ENCODE measurements at regions not wholly inside any gene's neighbourhood (a gene's known extent, or its start where the extent isn't known, plus 50 kb on each side); places are given as distances from the start of the nearest gene placed in this dataset.
"Not testable (repeated sequence)": the region's sequence is repeated elsewhere in the genome, so short reads cannot be mapped to it uniquely, and the experiment has no call there.

DNA sequence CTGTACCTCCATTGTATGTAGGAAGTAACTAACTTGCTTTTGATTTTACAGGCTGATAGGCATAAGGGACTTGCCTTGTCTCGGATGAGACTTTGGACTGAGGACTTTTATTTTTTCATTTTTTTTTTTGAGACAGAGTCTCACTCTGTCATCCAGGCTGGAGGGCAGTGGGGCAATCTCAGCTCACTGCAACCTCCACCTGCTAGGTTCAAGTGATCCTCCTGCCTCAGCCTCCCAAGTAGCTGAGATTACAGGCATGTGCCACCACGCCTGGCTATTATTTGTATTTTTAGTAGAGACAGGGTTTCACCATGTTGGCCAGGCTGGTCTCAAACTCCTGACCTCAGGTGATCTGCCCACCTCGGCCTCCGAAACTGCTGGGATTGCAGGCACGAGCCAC lies 80.2 kb upstream of the SYN3 start:
- TF ChIP-seq CTCF (IDR thresholded peaks at IDR 0.05; ENCODE audit: low read depth, low read length, missing input control); SP1 (IDR thresholded peaks at IDR 0.05); ATF3 (IDR thresholded peaks at IDR 0.05); RAD21 (IDR thresholded peaks at IDR 0.05): not testable (repeated sequence)
- TF ChIP-seq, protein P1, sequence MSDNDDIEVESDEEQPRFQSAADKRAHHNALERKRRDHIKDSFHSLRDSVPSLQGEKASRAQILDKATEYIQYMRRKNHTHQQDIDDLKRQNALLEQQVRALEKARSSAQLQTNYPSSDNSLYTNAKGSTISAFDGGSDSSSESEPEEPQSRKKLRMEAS (IDR thresholded peaks at IDR 0.05) = not testable (repeated sequence)
- TF ChIP-seq, protein P2, sequence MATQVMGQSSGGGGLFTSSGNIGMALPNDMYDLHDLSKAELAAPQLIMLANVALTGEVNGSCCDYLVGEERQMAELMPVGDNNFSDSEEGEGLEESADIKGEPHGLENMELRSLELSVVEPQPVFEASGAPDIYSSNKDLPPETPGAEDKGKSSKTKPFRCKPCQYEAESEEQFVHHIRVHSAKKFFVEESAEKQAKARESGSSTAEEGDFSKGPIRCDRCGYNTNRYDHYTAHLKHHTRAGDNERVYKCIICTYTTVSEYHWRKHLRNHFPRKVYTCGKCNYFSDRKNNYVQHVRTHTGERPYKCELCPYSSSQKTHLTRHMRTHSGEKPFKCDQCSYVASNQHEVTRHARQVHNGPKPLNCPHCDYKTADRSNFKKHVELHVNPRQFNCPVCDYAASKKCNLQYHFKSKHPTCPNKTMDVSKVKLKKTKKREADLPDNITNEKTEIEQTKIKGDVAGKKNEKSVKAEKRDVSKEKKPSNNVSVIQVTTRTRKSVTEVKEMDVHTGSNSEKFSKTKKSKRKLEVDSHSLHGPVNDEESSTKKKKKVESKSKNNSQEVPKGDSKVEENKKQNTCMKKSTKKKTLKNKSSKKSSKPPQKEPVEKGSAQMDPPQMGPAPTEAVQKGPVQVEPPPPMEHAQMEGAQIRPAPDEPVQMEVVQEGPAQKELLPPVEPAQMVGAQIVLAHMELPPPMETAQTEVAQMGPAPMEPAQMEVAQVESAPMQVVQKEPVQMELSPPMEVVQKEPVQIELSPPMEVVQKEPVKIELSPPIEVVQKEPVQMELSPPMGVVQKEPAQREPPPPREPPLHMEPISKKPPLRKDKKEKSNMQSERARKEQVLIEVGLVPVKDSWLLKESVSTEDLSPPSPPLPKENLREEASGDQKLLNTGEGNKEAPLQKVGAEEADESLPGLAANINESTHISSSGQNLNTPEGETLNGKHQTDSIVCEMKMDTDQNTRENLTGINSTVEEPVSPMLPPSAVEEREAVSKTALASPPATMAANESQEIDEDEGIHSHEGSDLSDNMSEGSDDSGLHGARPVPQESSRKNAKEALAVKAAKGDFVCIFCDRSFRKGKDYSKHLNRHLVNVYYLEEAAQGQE (IDR thresholded peaks at IDR 0.05) = not testable (repeated sequence)
